ENCODE measurements at regions not wholly inside any gene's neighbourhood (a gene's known extent, or its start where the extent isn't known, plus 50 kb on each side); places are given as distances from the start of the nearest gene placed in this dataset.
"Not testable (repeated sequence)": the region's sequence is repeated elsewhere in the genome, so short reads cannot be mapped to it uniquely, and the experiment has no call there.

GRCh38 chr9:82052081-82052480, 63.5 kb downstream of the SPATA31D1 start:
- no peak for DNase-seq

- no peak for DNase-seq
These were observed 65.9 kb downstream of the SPATA31D1 start for GRCh38 chr9:82054264-82055015.

GRCh38 chr9:82057805-82058204, 69.2 kb downstream of the SPATA31D1 start:
- no peak for DNase-seq

DNA sequence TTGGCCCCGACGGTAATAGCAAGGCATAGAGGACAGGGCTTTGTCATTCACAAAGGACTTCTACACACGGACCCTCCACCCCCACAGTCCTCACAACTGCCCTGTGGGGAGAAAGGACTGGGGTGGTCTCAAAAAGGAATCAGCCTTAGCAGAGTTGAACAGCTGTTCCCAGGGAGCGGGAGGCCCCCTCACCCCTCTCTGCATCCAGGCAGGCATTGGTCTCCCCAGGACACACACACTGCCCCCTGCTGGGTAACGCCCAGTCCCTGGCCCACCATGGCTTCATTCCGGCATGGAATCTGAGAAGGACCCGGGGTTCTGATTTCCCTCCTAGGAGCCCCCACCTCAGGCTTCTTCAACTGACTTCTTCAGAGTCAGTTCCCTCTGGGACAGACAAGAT, 73.2 kb downstream of the SPATA31D1 start:
- DNase-seq: not testable (repeated sequence)

- DNase-seq: no peak
These were observed 73.7 kb downstream of the SPATA31D1 start for GRCh38 chr9:82062245-82062644.

GRCh38 chr9:82073551-82074543, 85.3 kb downstream of the SPATA31D1 start:
- no peak for DNase-seq

DNA sequence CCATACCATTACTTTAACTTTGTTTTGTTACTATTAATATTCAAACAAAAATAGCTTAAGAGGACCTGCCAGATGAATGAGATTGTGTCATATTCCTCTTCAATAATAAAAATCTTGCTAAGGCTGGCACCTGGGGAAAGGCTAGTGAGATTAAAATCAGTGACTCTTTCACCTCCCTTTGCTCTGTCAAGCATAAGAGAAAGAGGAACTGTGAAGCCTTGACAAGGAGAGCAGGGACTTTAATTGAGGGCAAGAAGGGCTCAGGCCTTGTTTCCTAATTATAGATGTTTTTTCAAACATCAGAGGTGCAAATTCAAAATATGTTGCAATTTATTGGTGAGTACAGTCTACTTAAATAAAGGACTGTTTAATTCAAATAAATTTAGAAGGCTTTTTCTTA, 91.7 kb downstream of the SPATA31D1 start:
- DNase-seq: no peak

- DNase-seq: no peak
These were observed 92.9 kb downstream of the SPATA31D1 start for GRCh38 chr9:82081496-82081895.

DNA sequence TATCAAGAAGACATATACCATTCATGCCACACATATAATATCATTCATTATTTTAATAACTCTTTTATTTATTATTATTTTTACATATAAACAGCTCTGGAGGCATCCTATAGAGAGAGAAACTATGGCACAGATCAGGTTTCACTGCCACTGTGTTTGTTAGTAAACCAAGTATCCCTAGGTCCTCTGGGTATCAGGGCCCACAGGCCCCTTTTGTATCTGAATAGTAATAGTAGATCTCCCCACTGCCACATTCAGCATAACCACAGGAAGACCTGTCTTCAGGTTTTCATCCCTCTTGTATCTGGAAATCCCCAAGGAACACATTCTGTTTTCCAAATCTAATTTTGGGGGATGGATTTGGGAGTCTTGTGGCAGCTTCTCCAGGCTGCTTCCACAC, 94.0 kb downstream of the SPATA31D1 start:
- no peak for DNase-seq

DNA sequence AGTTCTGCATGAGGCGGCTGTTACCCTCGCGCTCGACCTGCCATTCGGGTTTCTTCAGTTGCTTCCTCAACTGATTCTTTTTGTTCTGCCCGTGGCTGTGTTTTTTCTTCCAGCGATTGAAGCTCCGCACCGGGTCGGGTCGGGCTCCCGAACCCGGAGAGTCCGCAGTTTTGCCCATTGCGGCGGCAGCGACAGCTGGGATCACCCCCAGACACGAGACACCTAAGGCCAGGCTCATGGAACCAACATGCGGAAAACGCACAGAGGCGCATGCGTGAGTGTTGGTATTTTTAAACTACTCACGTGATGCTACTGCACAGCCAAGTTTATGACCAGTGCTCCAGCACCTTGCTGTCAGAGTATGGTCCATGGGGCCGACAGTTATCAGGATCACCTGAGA, 100.0 kb downstream of the SPATA31D1 start:
- no peak for DNase-seq

GRCh38 chr9:82090046-82090445, 101.5 kb downstream of the SPATA31D1 start:
- no peak for DNase-seq

GRCh38 chr9:82091100-82091499, 102.5 kb downstream of the SPATA31D1 start:
- no peak for DNase-seq

- no peak for DNase-seq
These were observed 103.0 kb downstream of the SPATA31D1 start for GRCh38 chr9:82091610-82092009.

DNA sequence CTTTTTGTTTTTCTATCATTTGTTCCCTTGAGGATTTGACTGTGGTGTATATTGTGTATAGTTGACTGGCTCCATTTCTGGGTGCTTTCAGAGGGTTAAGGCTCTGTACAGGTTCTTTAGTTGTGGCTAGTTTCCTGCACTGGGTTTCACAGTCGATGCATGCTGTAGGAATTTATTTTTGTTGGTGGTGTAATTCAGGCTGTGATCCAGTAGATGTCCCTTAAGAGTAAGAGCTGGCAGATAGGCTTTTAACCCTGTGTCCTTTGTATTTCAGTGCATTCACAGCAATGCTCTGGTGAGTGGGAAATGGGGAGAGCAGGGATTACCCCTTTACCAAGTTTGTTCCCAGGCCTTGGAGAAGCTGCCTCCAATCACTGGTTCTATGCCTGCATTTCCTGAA, 112.9 kb downstream of the SPATA31D1 start:
- DNase-seq: no peak

GRCh38 chr9:82104252-82104651, 115.7 kb downstream of the SPATA31D1 start:
- DNase-seq: no peak

DNA sequence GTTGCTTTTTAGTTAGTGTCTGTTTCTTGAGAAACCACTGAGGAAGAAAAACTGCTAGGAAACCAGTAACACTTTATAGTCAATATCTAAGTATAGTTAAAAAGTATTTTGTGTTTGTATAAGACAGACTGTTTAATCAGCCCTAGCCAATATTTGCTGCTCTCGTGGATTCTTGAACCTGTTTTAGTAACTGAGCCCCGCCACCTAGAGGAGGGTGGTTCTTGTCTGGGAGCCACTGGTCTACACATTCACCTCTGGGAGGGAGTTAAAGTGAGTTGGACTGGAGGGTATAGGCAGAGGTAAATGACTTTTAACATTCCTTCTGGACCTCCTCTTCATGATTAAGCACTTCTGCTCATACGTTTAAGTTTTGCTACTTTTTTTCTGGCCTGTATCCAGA, 117.2 kb downstream of the SPATA31D1 start:
- no peak for DNase-seq

GRCh38 chr9:82106536-82106935, 118.0 kb downstream of the SPATA31D1 start:
- no peak for DNase-seq

DNA sequence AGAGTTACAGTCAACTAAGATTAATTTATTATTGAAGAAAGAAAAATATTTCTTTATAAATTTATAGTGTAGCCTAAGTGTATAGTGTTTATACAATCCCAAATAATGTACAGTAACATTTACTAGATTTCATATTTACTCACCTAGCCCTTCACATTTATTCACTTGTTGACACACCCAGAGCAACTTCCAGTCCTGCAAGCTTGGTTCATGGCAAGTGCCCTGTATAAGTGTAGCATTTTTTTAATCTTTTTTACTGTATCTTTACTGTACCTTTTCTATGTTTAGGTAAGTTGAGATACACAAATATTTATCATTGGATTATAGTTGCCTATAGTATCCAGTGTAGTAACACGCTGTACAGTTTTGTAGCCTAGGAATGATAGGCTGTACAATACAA, 119.9 kb downstream of the SPATA31D1 start:
- no peak for DNase-seq

- DNase-seq: no peak
These were observed 120.4 kb downstream of the SPATA31D1 start for GRCh38 chr9:82108941-82109340.

- DNase-seq: peak; percentile 21
These were observed 121.1 kb downstream of the SPATA31D1 start for GRCh38 chr9:82109626-82110025.

DNA sequence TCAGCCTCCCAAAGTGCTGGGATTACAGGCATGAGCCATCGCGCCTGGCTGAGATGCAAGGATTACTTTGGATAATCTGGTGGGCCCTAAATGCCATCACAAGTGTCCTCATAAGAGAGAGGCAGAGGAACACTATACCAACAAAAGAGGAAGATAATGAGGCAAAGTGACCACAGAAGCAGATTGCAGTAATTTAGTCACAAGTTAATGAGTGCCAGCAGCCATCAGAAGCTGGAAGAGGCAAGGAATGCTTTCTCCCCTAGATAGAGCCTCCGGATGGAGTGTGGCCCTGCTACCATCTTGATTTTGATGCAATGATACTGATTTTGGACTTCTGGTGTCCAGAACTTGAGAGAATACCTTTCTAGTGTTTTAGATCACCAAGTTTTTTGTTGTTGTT, 122.3 kb downstream of the SPATA31D1 start:
- no peak for DNase-seq

DNA sequence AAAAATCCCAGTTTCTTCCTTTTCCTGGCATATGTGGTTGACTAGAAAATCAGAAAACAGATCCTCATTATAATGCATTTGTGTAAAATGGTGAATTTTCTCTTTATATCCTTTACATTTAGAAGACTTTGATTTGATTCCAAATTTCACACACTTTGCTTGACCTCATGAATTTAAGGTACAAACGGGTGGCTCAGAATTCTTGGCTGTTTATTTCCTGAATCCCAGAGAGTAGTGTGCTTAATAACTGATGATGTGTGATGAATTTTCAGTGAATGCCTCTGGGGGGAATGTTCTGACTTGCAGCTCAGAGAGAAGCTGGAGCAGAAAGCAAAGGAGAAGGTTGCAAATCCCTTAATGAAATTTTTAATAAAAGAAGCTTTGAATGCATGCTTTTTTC, 126.8 kb downstream of the SPATA31D1 start:
- no peak for DNase-seq

- no peak for DNase-seq
These were observed 127.3 kb downstream of the SPATA31D1 start for GRCh38 chr9:82115900-82116299.

DNA sequence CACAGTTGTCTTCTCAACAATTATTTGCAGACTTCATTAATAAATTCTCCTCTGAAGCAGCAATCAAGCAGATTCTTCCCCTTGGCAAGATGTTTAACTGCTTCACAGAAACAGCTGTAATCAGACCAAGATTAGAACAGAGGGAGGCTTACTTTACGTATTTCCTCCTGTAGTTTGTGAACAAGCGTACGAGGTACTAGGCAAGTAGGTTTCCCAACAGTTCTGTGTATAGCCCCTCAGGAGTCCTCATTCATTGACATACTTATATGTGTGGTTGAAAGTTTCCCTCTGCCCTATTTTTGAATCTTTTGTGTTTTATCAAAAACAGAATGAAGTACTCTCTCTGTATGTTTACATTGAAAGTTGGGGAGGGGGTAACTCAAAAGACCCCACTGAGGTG, 128.0 kb downstream of the SPATA31D1 start:
- no peak for DNase-seq

All from fibroblast of upper back skin (primary cell).